H1 (cell line): ENCODE measurements at regions not wholly inside any gene's neighbourhood (a gene's known extent, or its start where the extent isn't known, plus 50 kb on each side); places are given as distances from the start of the nearest gene placed in this dataset.

ENCODE experiments used
- CEBPB ChIP-seq: IDR thresholded peaks from 2 replicates; pipeline ENCODE4 v1.6.1; 2012; ENCODE audit warnings: low read depth, low read length
- EGR1 ChIP-seq: IDR thresholded peaks from 2 replicates; pipeline ENCODE4 v1.6.1; 2011; ENCODE audit warnings: low read depth, low read length, borderline replicate concordance
- EP300 ChIP-seq, 2 experiments: IDR thresholded peaks; 1 replicate in 1 of 2; 2 replicates in 1 of 2; pipeline ENCODE4 v1.6.1; 2011 to 2012; ENCODE audit warnings: low read depth in 2 of 2, low read length in 2 of 2, mild to moderate bottlenecking in 2 of 2, borderline replicate concordance in 1 of 2, inconsistent platforms in 1 of 2, moderate library complexity in 1 of 2
- FOSL1 ChIP-seq: IDR thresholded peaks from 2 replicates; pipeline ENCODE4 v1.6.1; 2011; ENCODE audit warnings: mild to moderate bottlenecking, low read depth, low read length, moderate library complexity; ENCODE audit not compliant: insufficient read depth
- HDAC2 ChIP-seq, 2 experiments: fragments of 300-600 bp in 1 of 2; sonication (generic) in 1 of 2; IDR thresholded peaks; 2 replicates each; pipeline ENCODE4 v1.6.1; 2011 to 2012; ENCODE audit warnings: low read depth in 2 of 2, low read length in 2 of 2, mild to moderate bottlenecking in 2 of 2, moderate library complexity in 2 of 2, borderline replicate concordance in 1 of 2, inconsistent platforms in 1 of 2
- JUND ChIP-seq: IDR thresholded peaks from 2 replicates; pipeline ENCODE4 v1.6.1; 2011; ENCODE audit warnings: mild to moderate bottlenecking, improper control_type of control experiment, low read length
- NANOG ChIP-seq: IDR thresholded peaks from 2 replicates; pipeline ENCODE4 v1.6.1; 2011; ENCODE audit warnings: low read length, low read depth, mild to moderate bottlenecking, inconsistent platforms; ENCODE audit not compliant: insufficient read depth, poor library complexity, severe bottlenecking
- POLR2AphosphoS5 ChIP-seq: IDR thresholded peaks from 2 replicates; pipeline ENCODE4 v1.6.1; 2011; ENCODE audit warnings: low read depth, low read length
- RFX5 ChIP-seq: IDR thresholded peaks from 2 replicates; pipeline ENCODE4 v1.6.1; 2011; ENCODE audit warnings: low read depth, low read length, improper control_type of control experiment, borderline replicate concordance
- TAF1 ChIP-seq: IDR thresholded peaks from 2 replicates; pipeline ENCODE4 v1.6.1; 2011; ENCODE audit warnings: mild to moderate bottlenecking, low read depth, low read length
- TEAD4 ChIP-seq: IDR thresholded peaks from 2 replicates; pipeline ENCODE4 v1.6.1; 2012; ENCODE audit warnings: low read depth, low read length, inconsistent platforms, mixed read lengths
- TF ChIP-seq, protein P1 (sequence below), 3 experiments: IDR thresholded peaks; 1 replicate in 2 of 3; 2 replicates in 1 of 3; pipeline versions ENCODE4 v1.5.1 to v1.6.1; 2011; ENCODE audit warnings: low read length in 3 of 3, mild to moderate bottlenecking in 3 of 3, inconsistent platforms in 2 of 3, low read depth in 1 of 3, moderate library complexity in 1 of 3; ENCODE audit not compliant: insufficient read depth in 1 of 3; ENCODE audit errors: control extremely low read depth in 1 of 3

DNA sequence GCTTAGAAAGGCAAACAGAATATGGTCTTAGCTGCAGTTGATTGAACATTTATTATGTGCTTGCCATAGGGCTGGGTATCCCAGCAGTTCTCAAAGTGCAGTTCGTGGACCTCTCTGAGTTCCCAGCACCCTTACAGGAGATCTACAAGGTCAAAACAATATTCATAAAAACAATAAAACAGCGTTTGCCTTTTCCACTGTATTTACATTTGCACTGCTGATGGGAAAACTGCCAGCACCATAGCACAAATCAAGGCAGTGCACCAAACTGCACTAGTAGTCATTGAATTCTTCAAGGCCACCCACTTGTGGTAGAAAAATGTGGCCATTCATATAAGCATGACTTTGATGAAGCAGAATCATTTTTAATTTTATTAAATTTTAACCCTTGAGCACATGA is 128.1 kb downstream of the CCDC34 start:
- TF ChIP-seq RFX5, result no peak
- no peak for TF ChIP-seq POLR2AphosphoS5
- no peak for TF ChIP-seq EGR1
- no peak for TF ChIP-seq EP300 (IDR thresholded peaks at IDR 0.05; ENCODE audit: borderline replicate concordance in 1 of 2, low read depth in 2 of 2, low read length in 2 of 2)
- TF ChIP-seq, protein P1, sequence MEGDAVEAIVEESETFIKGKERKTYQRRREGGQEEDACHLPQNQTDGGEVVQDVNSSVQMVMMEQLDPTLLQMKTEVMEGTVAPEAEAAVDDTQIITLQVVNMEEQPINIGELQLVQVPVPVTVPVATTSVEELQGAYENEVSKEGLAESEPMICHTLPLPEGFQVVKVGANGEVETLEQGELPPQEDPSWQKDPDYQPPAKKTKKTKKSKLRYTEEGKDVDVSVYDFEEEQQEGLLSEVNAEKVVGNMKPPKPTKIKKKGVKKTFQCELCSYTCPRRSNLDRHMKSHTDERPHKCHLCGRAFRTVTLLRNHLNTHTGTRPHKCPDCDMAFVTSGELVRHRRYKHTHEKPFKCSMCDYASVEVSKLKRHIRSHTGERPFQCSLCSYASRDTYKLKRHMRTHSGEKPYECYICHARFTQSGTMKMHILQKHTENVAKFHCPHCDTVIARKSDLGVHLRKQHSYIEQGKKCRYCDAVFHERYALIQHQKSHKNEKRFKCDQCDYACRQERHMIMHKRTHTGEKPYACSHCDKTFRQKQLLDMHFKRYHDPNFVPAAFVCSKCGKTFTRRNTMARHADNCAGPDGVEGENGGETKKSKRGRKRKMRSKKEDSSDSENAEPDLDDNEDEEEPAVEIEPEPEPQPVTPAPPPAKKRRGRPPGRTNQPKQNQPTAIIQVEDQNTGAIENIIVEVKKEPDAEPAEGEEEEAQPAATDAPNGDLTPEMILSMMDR (IDR thresholded peaks at IDR 0.05; ENCODE audit: control extremely low read depth in 1 of 3, insufficient read depth in 1 of 3, low read depth in 1 of 3, low read length in 3 of 3), result no peak
- no peak for TF ChIP-seq TAF1
- no peak for TF ChIP-seq FOSL1
- no peak for TF ChIP-seq JUND
- TF ChIP-seq CEBPB, result no peak
- no peak for TF ChIP-seq HDAC2 (IDR thresholded peaks at IDR 0.05; ENCODE audit: borderline replicate concordance in 1 of 2, low read depth in 2 of 2, low read length in 2 of 2)
- TF ChIP-seq NANOG, result no peak
- TF ChIP-seq TEAD4, result no peak
